Muscle layer of colon (tissue), 2 donors: ENCODE measurements at regions not wholly inside any gene's neighbourhood (a gene's known extent, or its start where the extent isn't known, plus 50 kb on each side); places are given as distances from the start of the nearest gene placed in this dataset.
A peak's percentile ranks its signal among the peaks of the same experiment; 100 is the strongest.

Experiments used
- H3K27ac ChIP-seq: one replicate; pipeline ENCODE4 v1.7.0; 2013; ENCODE audit warnings: low read depth, mild to moderate bottlenecking, low read length, moderate library complexity
- H3K27me3 ChIP-seq, 2 donors: one replicate each; pipeline ENCODE4 v1.7.0; 2013; ENCODE audit warnings: low read length in 2 of 2, mild to moderate bottlenecking in 2 of 2; ENCODE audit not compliant: insufficient read depth in 2 of 2, control insufficient read depth in 1 of 2
- H3K36me3 ChIP-seq: one replicate; pipeline ENCODE4 v1.7.0; 2013; ENCODE audit warnings: mild to moderate bottlenecking, low read length; ENCODE audit not compliant: insufficient read depth
- H3K4me1 ChIP-seq: one replicate; pipeline ENCODE4 v1.7.0; 2013; ENCODE audit warnings: mild to moderate bottlenecking, low read length; ENCODE audit not compliant: insufficient read depth
- H3K4me3 ChIP-seq, 2 donors: one replicate each; pipeline ENCODE4 v1.7.0; 2013; ENCODE audit warnings: low read length in 2 of 2, low read depth in 1 of 2, mild to moderate bottlenecking in 1 of 2, moderate library complexity in 1 of 2
- H3K9ac ChIP-seq: one replicate; pipeline ENCODE4 v1.7.0; 2013; ENCODE audit warnings: low read length
- H3K9me3 ChIP-seq: one replicate; pipeline ENCODE4 v1.7.0; 2013; ENCODE audit warnings: mild to moderate bottlenecking, low read length
- donor health status: abdominal sarcoma.
- donor health status: Adenocarcinoma of cecum.

GRCh38 chr9:95756986-95757385, 118.5 kb upstream of the ERCC6L2 start:
- no peak overlapping the region for H3K4me3 ChIP-seq

DNA sequence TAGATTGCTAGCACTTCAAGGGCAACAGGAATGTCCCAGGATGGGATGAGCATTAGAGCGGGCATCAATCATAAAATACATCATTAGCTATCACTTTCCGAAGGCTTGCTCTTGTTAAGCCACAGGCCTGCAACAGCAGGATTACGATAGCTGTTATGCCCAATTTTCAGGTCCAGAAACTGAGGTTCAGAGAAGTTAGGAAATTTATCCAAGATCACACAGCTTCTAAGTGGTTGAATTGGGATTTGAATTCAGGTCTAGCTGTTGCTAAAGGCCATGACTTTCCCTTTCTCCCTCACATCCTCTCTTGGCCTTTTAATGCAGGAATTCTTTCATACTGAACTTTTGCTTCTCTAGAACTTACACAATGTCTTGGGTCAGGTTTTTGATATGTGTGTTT, 119.4 kb upstream of the ERCC6L2 start:
- Histone ChIP-seq H3K4me3 (no peak overlapping the region), H3K4me1 (peaks cover 33% of the 10 kb centered on the region), H3K9me3 (no peaks in the 10 kb centered on the region), H3K9ac (no peak overlapping the region), H3K36me3 (no peaks in the 10 kb centered on the region), H3K27ac (no peak overlapping the region), H3K27me3 (no peaks in the 10 kb centered on the region)

More at GRCh38 chr9:95756986-95757385, 118.5 kb upstream of the ERCC6L2 start:
- no peak overlapping the region for H3K9ac ChIP-seq
- peaks cover 35% of the 10 kb centered on the region for H3K4me1 ChIP-seq
- H3K27ac ChIP-seq, result no peak overlapping the region
- H3K36me3 ChIP-seq, result no peaks in the 10 kb centered on the region
- no peaks in the 10 kb centered on the region for H3K9me3 ChIP-seq
- no peaks in the 10 kb centered on the region for H3K27me3 ChIP-seq

- no peak overlapping the region for H3K4me3 ChIP-seq
- peaks cover 29% of the 10 kb centered on the region for H3K4me1 ChIP-seq
- no peaks in the 10 kb centered on the region for H3K27me3 ChIP-seq
- no peaks in the 10 kb centered on the region for H3K9me3 ChIP-seq
- no peak overlapping the region for H3K9ac ChIP-seq
- H3K36me3 ChIP-seq, result no peaks in the 10 kb centered on the region
- no peak overlapping the region for H3K27ac ChIP-seq
Measured at GRCh38 chr9:95755421-95755730, 120.1 kb upstream of the ERCC6L2 start.

- Histone ChIP-seq H3K4me1 (peaks cover 29% of the 10 kb centered on the region), H3K9me3 (no peaks in the 10 kb centered on the region), H3K4me3 (no peak overlapping the region), H3K9ac (no peak overlapping the region), H3K36me3 (no peaks in the 10 kb centered on the region), H3K27ac (no peak overlapping the region), H3K27me3 (no peaks in the 10 kb centered on the region)
Measured at GRCh38 chr9:95754533-95755420, 120.7 kb upstream of the ERCC6L2 start.

- Histone ChIP-seq H3K4me3 (no peak overlapping the region), H3K27ac (no peak overlapping the region), H3K27me3 (no peaks in the 10 kb centered on the region), H3K4me1 (peaks cover 29% of the 10 kb centered on the region), H3K36me3 (no peaks in the 10 kb centered on the region), H3K9me3 (no peaks in the 10 kb centered on the region), H3K9ac (no peak overlapping the region)
Measured at GRCh38 chr9:95753762-95754465, 121.6 kb upstream of the ERCC6L2 start.

- peaks cover 27% of the 10 kb centered on the region for H3K4me1 ChIP-seq
- H3K27ac ChIP-seq, result no peak overlapping the region
- H3K36me3 ChIP-seq, result no peaks in the 10 kb centered on the region
- H3K4me3 ChIP-seq, result peak overlapping the region in 1 of 2 donors; percentile 38
- H3K9me3 ChIP-seq, result no peaks in the 10 kb centered on the region
- H3K27me3 ChIP-seq, result no peaks in the 10 kb centered on the region
- no peak overlapping the region for H3K9ac ChIP-seq
Measured at GRCh38 chr9:95752129-95752731, 123.3 kb upstream of the ERCC6L2 start.

- Histone ChIP-seq H3K4me1 (peaks cover 22% of the 10 kb centered on the region), H3K36me3 (no peaks in the 10 kb centered on the region), H3K27me3 (no peaks in the 10 kb centered on the region), H3K4me3 (no peak overlapping the region), H3K9me3 (no peaks in the 10 kb centered on the region), H3K9ac (no peak overlapping the region), H3K27ac (no peak overlapping the region)
Measured at GRCh38 chr9:95751520-95751790, 124.0 kb upstream of the ERCC6L2 start.

GRCh38 chr9:95750725-95751519, 124.6 kb upstream of the ERCC6L2 start:
- H3K4me3 ChIP-seq, result no peak overlapping the region

DNA sequence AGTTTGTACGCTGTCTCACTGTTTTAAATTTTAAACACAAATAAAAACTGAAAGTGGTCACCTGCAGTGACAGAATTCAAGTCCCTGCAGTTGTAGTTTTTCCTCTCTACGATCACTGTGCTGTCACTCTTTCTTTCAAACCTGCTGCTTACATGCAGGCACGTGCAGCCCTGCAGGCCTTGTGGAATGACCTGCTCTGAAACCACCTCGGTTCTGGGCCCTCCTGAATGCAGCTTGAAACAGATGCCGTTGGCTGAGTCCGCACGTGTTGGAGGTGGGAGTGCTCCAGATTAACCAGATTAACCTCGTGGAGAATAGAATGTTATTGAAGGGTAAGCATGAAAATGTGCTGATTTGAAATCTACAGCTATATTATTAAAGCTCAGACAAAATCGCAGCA, 126.0 kb upstream of the ERCC6L2 start:
- Histone ChIP-seq H3K4me3 (no peak overlapping the region), H3K27ac (no peak overlapping the region), H3K27me3 (no peaks in the 10 kb centered on the region), H3K9me3 (no peaks in the 10 kb centered on the region), H3K36me3 (no peaks in the 10 kb centered on the region), H3K9ac (no peak overlapping the region), H3K4me1 (peaks cover 14% of the 10 kb centered on the region)

More at GRCh38 chr9:95750725-95751519, 124.6 kb upstream of the ERCC6L2 start:
- no peak overlapping the region for H3K27ac ChIP-seq
- no peaks in the 10 kb centered on the region for H3K27me3 ChIP-seq
- H3K4me1 ChIP-seq, result peaks cover 22% of the 10 kb centered on the region
- H3K9me3 ChIP-seq, result no peaks in the 10 kb centered on the region
- H3K9ac ChIP-seq, result no peak overlapping the region
- no peaks in the 10 kb centered on the region for H3K36me3 ChIP-seq

- Histone ChIP-seq H3K9me3 (no peaks in the 10 kb centered on the region), H3K36me3 (no peaks in the 10 kb centered on the region), H3K9ac (no peak overlapping the region), H3K4me1 (no peaks in the 10 kb centered on the region), H3K27ac (no peak overlapping the region), H3K27me3 (no peaks in the 10 kb centered on the region), H3K4me3 (no peak overlapping the region)
Measured at GRCh38 chr9:95746408-95747180, 128.9 kb upstream of the ERCC6L2 start.
